Keratinocyte (primary cell): ENCODE measurements at regions not wholly inside any gene's neighbourhood (a gene's known extent, or its start where the extent isn't known, plus 50 kb on each side); places are given as distances from the start of the nearest gene placed in this dataset.

Experiments
- DNase-seq: peaks from one replicate; pipeline ENCODE4 v3.0.0-alpha.2; 2011; ENCODE audit warnings: low read depth, missing footprints, low spot score
- FAIRE-seq: peaks from 2 replicates; lab custom pipeline; 2011; peaks lifted over from hg19 to GRCh38; lab: Jason Lieb, UNC
- H2AFZ ChIP-seq: 2 replicates; pipeline ENCODE4 v1.6.0; 2012; ENCODE audit warnings: low read length, control low read depth, inconsistent platforms; ENCODE audit not compliant: control insufficient read depth
- H3K27ac ChIP-seq: 2 replicates; pipeline ENCODE4 v1.5.1; 2011; ENCODE audit warnings: low read length; ENCODE audit not compliant: control insufficient read depth, insufficient read depth
- H3K27me3 ChIP-seq: 3 replicates; pipeline ENCODE4 v1.6.0; 2011; ENCODE audit warnings: low read length; ENCODE audit not compliant: control insufficient read depth, insufficient read depth; ENCODE audit errors: extremely low read depth
- H3K36me3 ChIP-seq, 2 experiments: 2 replicates in 1 of 2; 3 replicates in 1 of 2; pipeline ENCODE4 v1.5.1; 2011; ENCODE audit warnings: low read length in 2 of 2, mild to moderate bottlenecking in 1 of 2; ENCODE audit not compliant: control insufficient read depth in 2 of 2, insufficient read depth in 2 of 2; ENCODE audit errors: extremely low read depth in 1 of 2
- H3K4me1 ChIP-seq: 3 replicates; pipeline ENCODE4 v1.5.1; 2011; ENCODE audit warnings: low read length; ENCODE audit not compliant: control insufficient read depth, insufficient read depth; ENCODE audit errors: extremely low read depth
- H3K4me2 ChIP-seq: 3 replicates; pipeline ENCODE4 v1.6.0; 2011; ENCODE audit warnings: low read depth, low read length; ENCODE audit not compliant: control insufficient read depth, insufficient read depth; ENCODE audit errors: extremely low read depth
- H3K4me3 ChIP-seq, 3 experiments: fragments of 200-600 bp in 1 of 3; sonication (generic) in 1 of 3; 2 replicates in 2 of 3; 3 replicates in 1 of 3; pipeline ENCODE4 v1.5.1; 2011 to 2016; ENCODE audit warnings: low read length in 3 of 3, mild to moderate bottlenecking in 3 of 3, control low read depth in 2 of 3, inconsistent platforms in 1 of 3, low read depth in 1 of 3, mixed read lengths in 1 of 3, mixed run types in 1 of 3, moderate library complexity in 1 of 3; ENCODE audit not compliant: control insufficient read depth in 2 of 3, insufficient read depth in 2 of 3; ENCODE audit errors: extremely low read depth in 1 of 3
- H3K79me2 ChIP-seq: 2 replicates; pipeline ENCODE4 v1.6.0; 2012; ENCODE audit warnings: low read length; ENCODE audit not compliant: control insufficient read depth, insufficient read depth
- H3K9ac ChIP-seq: 3 replicates; pipeline ENCODE4 v1.6.0; 2011; ENCODE audit warnings: low read length; ENCODE audit not compliant: control insufficient read depth, insufficient read depth; ENCODE audit errors: extremely low read depth
- H3K9me1 ChIP-seq: 3 replicates; pipeline ENCODE4 v1.6.0; 2011; ENCODE audit warnings: low read length; ENCODE audit not compliant: control insufficient read depth, insufficient read depth; ENCODE audit errors: extremely low read depth
- H3K9me3 ChIP-seq: 2 replicates; pipeline ENCODE4 v1.5.1; 2012; ENCODE audit warnings: low read depth, low read length; ENCODE audit not compliant: control insufficient read depth
- H4K20me1 ChIP-seq: 3 replicates; pipeline ENCODE4 v1.6.0; 2011; ENCODE audit warnings: low read length; ENCODE audit not compliant: control insufficient read depth, insufficient read depth; ENCODE audit errors: extremely low read depth
- CTCF ChIP-seq, 3 experiments: IDR thresholded peaks in 1 of 3; conservative IDR thresholded peaks in 1 of 3; optimal IDR thresholded peaks in 1 of 3; 2 replicates in 2 of 3; 3 replicates in 1 of 3; pipeline versions ENCODE3 to v1.5.1; 2011; ENCODE audit warnings: low read length in 3 of 3, mild to moderate bottlenecking in 3 of 3, moderate library complexity in 2 of 3, control low read depth in 1 of 3, inconsistent platforms in 1 of 3; ENCODE audit not compliant: insufficient read depth in 2 of 3; ENCODE audit errors: extremely low read depth in 1 of 3
- EZH2 ChIP-seq: IDR thresholded peaks from one replicate; pipeline ENCODE4 v1.6.1; 2012; ENCODE audit warnings: inconsistent platforms, mild to moderate bottlenecking, low read length, moderate library complexity
- dilution Hi-C: fragments of 300-500 bp; cut with MboI; formaldehyde crosslinking; loops from one replicate; pipeline ENCODE4 v1.7.0; 2020; ENCODE audit warnings: low sequenced_read_pairs; ENCODE audit not compliant: extremely low pct_ligation_motif_present

GRCh38 chr12:105822131-105823105 lies 316.3 kb downstream of the NUAK1 start:
- Histone ChIP-seq H3K9ac (no peak overlapping the region), H3K79me2 (no peaks in the 10 kb centered on the region), H3K36me3 (no peaks in the 10 kb centered on the region), H3K9me3 (no peaks in the 10 kb centered on the region), H3K4me1 (no peaks in the 10 kb centered on the region), H3K4me2 (no peak overlapping the region), H3K4me3 (no peak overlapping the region), H3K9me1 (no peaks in the 10 kb centered on the region), H2AFZ (no peak overlapping the region), H3K27ac (no peak overlapping the region), H4K20me1 (no peaks in the 10 kb centered on the region), H3K27me3 (no peaks in the 10 kb centered on the region)
- FAIRE-seq (no peak), DNase-seq (no peak)
- TF ChIP-seq EZH2: no peak
- TF ChIP-seq CTCF (optimal IDR thresholded peaks at IDR 0.05 in 1 of 3, IDR thresholded peaks at IDR 0.05 in 1 of 3, conservative IDR thresholded peaks at IDR 0.05 in 1 of 3; ENCODE audit: extremely low read depth in 1 of 3, insufficient read depth in 2 of 3, low read length in 3 of 3): no peak
- dilution Hi-C loops: no loop called here

GRCh38 chr12:105823810-105824209 lies 314.9 kb downstream of the NUAK1 start:
- Histone ChIP-seq H3K9me3 (no peaks in the 10 kb centered on the region), H4K20me1 (no peaks in the 10 kb centered on the region), H3K4me2 (no peak overlapping the region), H3K4me3 (no peak overlapping the region), H3K4me1 (no peaks in the 10 kb centered on the region), H3K27me3 (no peaks in the 10 kb centered on the region), H3K9me1 (no peaks in the 10 kb centered on the region), H3K27ac (no peak overlapping the region), H3K9ac (no peak overlapping the region), H3K36me3 (no peaks in the 10 kb centered on the region), H3K79me2 (no peaks in the 10 kb centered on the region), H2AFZ (no peak overlapping the region)
- dilution Hi-C loops: no loop called here
- DNase-seq (no peak), FAIRE-seq (no peak)
- no peak for TF ChIP-seq EZH2
- TF ChIP-seq CTCF (optimal IDR thresholded peaks at IDR 0.05 in 1 of 3, IDR thresholded peaks at IDR 0.05 in 1 of 3, conservative IDR thresholded peaks at IDR 0.05 in 1 of 3; ENCODE audit: extremely low read depth in 1 of 3, insufficient read depth in 2 of 3, low read length in 3 of 3): no peak
